ENCODE measurements at regions not wholly inside any gene's neighbourhood (a gene's known extent, or its start where the extent isn't known, plus 50 kb on each side); places are given as distances from the start of the nearest gene placed in this dataset.

- in situ Hi-C loops (cut with HindIII; ENCODE audit: low pct_unique_long_range_greater_than_20kb, low sequenced_read_pairs), result no loop called here
- intact Hi-C loops (cut with micrococcal nuclease; ENCODE audit: unreplicated experiment), result no loop called here
- no peaks in the 10 kb centered on the region for H3K9me3 ChIP-seq (ENCODE audit: control insufficient read depth, insufficient read depth, low read depth, low read length)
- H3K4me3 ChIP-seq (ENCODE audit: low read depth in 2 of 2, low read length in 2 of 2), result no peak overlapping the region
- ChIA-PET CTCF (no interaction called here), POLR2A (no interaction called here)
- H3K4me1 ChIP-seq (ENCODE audit: control insufficient read depth, insufficient read depth, low read length), result no peaks in the 10 kb centered on the region
- TF ChIP-seq REST (IDR thresholded peaks at IDR 0.05; ENCODE audit: insufficient read depth in 1 of 2, low read depth in 2 of 2, low read length in 1 of 2) (no peak), SIN3A (IDR thresholded peaks at IDR 0.05; ENCODE audit: borderline replicate concordance, insufficient read depth, low read depth, low read length) (no peak), CTCF (IDR thresholded peaks at IDR 0.05) (no peak), POLR2AphosphoS5 (IDR thresholded peaks at IDR 0.05; ENCODE audit: low read depth, low read length) (no peak), TCF7L2 (IDR thresholded peaks at IDR 0.05; ENCODE audit: low read depth, low read length) (no peak)
- H3K36me3 ChIP-seq (ENCODE audit: control insufficient read depth, insufficient read depth, low read length), result no peaks in the 10 kb centered on the region
- no peak for DNase-seq (ENCODE audit: low read depth, low spot score)
- peaks cover 2% of the 10 kb centered on the region; the same call in 1 of the 2 replicates for H3K27me3 ChIP-seq (ENCODE audit: control insufficient read depth, insufficient read depth, low read length)
- H3K27ac ChIP-seq (ENCODE audit: low read length), result no peak overlapping the region
- BruUV-seq (replicated peaks), result no TSS peak
- no peak for ATAC-seq
Measured at GRCh38 chr2:42890791-42891355, 98.5 kb upstream of the HAAO start.

- in situ Hi-C loops (cut with HindIII; ENCODE audit: low pct_unique_long_range_greater_than_20kb, low sequenced_read_pairs), result no loop called here
- Histone ChIP-seq H3K4me3 (ENCODE audit: low read depth in 2 of 2, low read length in 2 of 2) (no peak overlapping the region), H3K27me3 (ENCODE audit: control insufficient read depth, insufficient read depth, low read length) (no peaks in the 10 kb centered on the region; the same call in 1 of the 2 replicates), H3K36me3 (ENCODE audit: control insufficient read depth, insufficient read depth, low read length) (no peaks in the 10 kb centered on the region), H3K4me1 (ENCODE audit: control insufficient read depth, insufficient read depth, low read length) (no peaks in the 10 kb centered on the region), H3K9me3 (ENCODE audit: control insufficient read depth, insufficient read depth, low read depth, low read length) (no peaks in the 10 kb centered on the region), H3K27ac (ENCODE audit: low read length) (no peak overlapping the region)
- intact Hi-C loops (cut with micrococcal nuclease; ENCODE audit: unreplicated experiment), result no loop called here
- ChIA-PET POLR2A (no interaction called here), CTCF (no interaction called here)
- ATAC-seq, result no peak
- TF ChIP-seq REST (IDR thresholded peaks at IDR 0.05; ENCODE audit: insufficient read depth in 1 of 2, low read depth in 2 of 2, low read length in 1 of 2) (no peak), POLR2AphosphoS5 (IDR thresholded peaks at IDR 0.05; ENCODE audit: low read depth, low read length) (no peak), TCF7L2 (IDR thresholded peaks at IDR 0.05; ENCODE audit: low read depth, low read length) (no peak), SIN3A (IDR thresholded peaks at IDR 0.05; ENCODE audit: borderline replicate concordance, insufficient read depth, low read depth, low read length) (no peak)
- BruUV-seq (replicated peaks), result no TSS peak
- no peak for DNase-seq (ENCODE audit: low read depth, low spot score)
Measured at GRCh38 chr2:42888321-42889245, 96.2 kb upstream of the HAAO start.

Data from Panc1 (cell line).